ENCODE measurements at regions not wholly inside any gene's neighbourhood (a gene's known extent, or its start where the extent isn't known, plus 50 kb on each side); places are given as distances from the start of the nearest gene placed in this dataset.

GRCh38 chr18:56115071-56116015 is 523.0 kb downstream of the TXNL1 start:
- TF ChIP-seq CTCF (IDR thresholded peaks at IDR 0.05; ENCODE audit: unreplicated experiment): no peak
- no peak overlapping the region for H3K4me3 Mint-ChIP-seq (ENCODE audit: low read depth)
- no peaks in the 10 kb centered on the region for H3K36me3 Mint-ChIP-seq (ENCODE audit: insufficient read depth)
- H3K9me3 Mint-ChIP-seq (ENCODE audit: low read depth): no peaks in the 10 kb centered on the region
- peaks cover 8% of the 10 kb centered on the region for H3K4me1 Mint-ChIP-seq (ENCODE audit: low read depth)
- no peak for DNase-seq (ENCODE audit: low spot score, unreplicated experiment)
- H3K27ac Mint-ChIP-seq: no peak overlapping the region
- H3K27me3 Mint-ChIP-seq: peaks cover 8% of the 10 kb centered on the region

- TF ChIP-seq CTCF (IDR thresholded peaks at IDR 0.05; ENCODE audit: unreplicated experiment): no peak
- H3K9me3 Mint-ChIP-seq (ENCODE audit: low read depth): no peaks in the 10 kb centered on the region
- H3K27me3 Mint-ChIP-seq: peaks cover 9% of the 10 kb centered on the region
Observed at GRCh38 chr18:56112984-56113383, 525.0 kb upstream of the TCF4 start.

GRCh38 chr18:56112013-56112749 is 524.2 kb upstream of the TCF4 start:
- Mint-ChIP-seq H3K4me1 (ENCODE audit: low read depth) (peaks cover 4% of the 10 kb centered on the region), H3K36me3 (ENCODE audit: insufficient read depth) (no peaks in the 10 kb centered on the region), H3K4me3 (ENCODE audit: low read depth) (no peak overlapping the region), H3K27ac (no peak overlapping the region), H3K9me3 (ENCODE audit: low read depth) (no peaks in the 10 kb centered on the region), H3K27me3 (peaks cover 9% of the 10 kb centered on the region)
- TF ChIP-seq CTCF (IDR thresholded peaks at IDR 0.05; ENCODE audit: unreplicated experiment): no peak
- DNase-seq (ENCODE audit: low spot score, unreplicated experiment): no peak

More at GRCh38 chr18:56112984-56113383, 525.0 kb upstream of the TCF4 start:
- no peak overlapping the region for H3K27ac Mint-ChIP-seq
- no peaks in the 10 kb centered on the region for H3K36me3 Mint-ChIP-seq (ENCODE audit: insufficient read depth)
- H3K4me3 Mint-ChIP-seq (ENCODE audit: low read depth): no peak overlapping the region
- peaks cover 4% of the 10 kb centered on the region for H3K4me1 Mint-ChIP-seq (ENCODE audit: low read depth)
- no peak for DNase-seq (ENCODE audit: low spot score, unreplicated experiment)

GRCh38 chr18:56109757-56110156 is 521.8 kb upstream of the TCF4 start:
- Mint-ChIP-seq H3K27ac (no peak overlapping the region), H3K27me3 (peaks cover 5% of the 10 kb centered on the region), H3K4me3 (ENCODE audit: low read depth) (no peak overlapping the region), H3K36me3 (ENCODE audit: insufficient read depth) (no peaks in the 10 kb centered on the region), H3K9me3 (ENCODE audit: low read depth) (peaks cover 8% of the 10 kb centered on the region), H3K4me1 (ENCODE audit: low read depth) (peaks cover 4% of the 10 kb centered on the region)
- TF ChIP-seq CTCF (IDR thresholded peaks at IDR 0.05; ENCODE audit: unreplicated experiment): no peak
- DNase-seq (ENCODE audit: low spot score, unreplicated experiment): no peak

All from progenitor cell of endocrine pancreas (in vitro differentiated cells).